ENCODE measurements at regions not wholly inside any gene's neighbourhood (a gene's known extent, or its start where the extent isn't known, plus 50 kb on each side); places are given as distances from the start of the nearest gene placed in this dataset.

DNA sequence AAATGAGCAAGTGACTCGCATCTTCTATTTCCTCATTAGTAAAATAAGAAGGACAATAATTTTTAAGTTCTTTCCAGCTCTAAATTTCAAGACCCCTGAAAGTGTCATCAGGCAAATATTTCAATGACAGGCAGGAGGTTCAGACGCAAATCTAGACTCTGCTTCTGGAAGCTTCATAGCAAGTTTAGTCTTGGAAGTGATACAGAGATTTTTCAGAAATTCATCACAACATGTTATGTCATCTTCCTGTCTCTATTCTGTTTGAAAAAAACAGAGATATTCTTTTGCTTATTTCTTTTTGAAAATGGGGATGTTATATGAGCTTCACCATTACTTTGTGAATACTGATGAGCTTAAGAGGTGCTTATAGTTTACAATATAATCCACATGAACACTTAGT, 74.0 kb downstream of the C3orf85 start:
- H3K27ac ChIP-seq = no peak overlapping the region
- ATAC-seq (no peak), DNase-seq (no peak)
- no peaks in the 10 kb centered on the region for H3K4me1 ChIP-seq
- TF ChIP-seq CTCF (IDR thresholded peaks at IDR 0.05) = no peak
- TF ChIP-seq POLR2A (IDR thresholded peaks at IDR 0.05) = no peak
- 64% methylated on average over 2 of the region's 2 CpGs for WGBS (ENCODE audit: insufficient coverage, low coverage, low lambda C conversion rate, missing lambda C conversion rate)
- intact Hi-C loops (cut with DNase I) = no loop called here
- no peak overlapping the region for H3K4me3 ChIP-seq
- H3K27me3 ChIP-seq = no peaks in the 10 kb centered on the region
- H3K36me3 ChIP-seq = no peaks in the 10 kb centered on the region
- no peaks in the 10 kb centered on the region for H3K9me3 ChIP-seq

- Histone ChIP-seq H3K27ac (no peak overlapping the region), H3K9me3 (no peaks in the 10 kb centered on the region), H3K36me3 (no peaks in the 10 kb centered on the region), H3K4me1 (no peaks in the 10 kb centered on the region), H3K4me3 (no peak overlapping the region), H3K27me3 (no peaks in the 10 kb centered on the region)
- intact Hi-C loops (cut with DNase I) = no loop called here
- TF ChIP-seq POLR2A (IDR thresholded peaks at IDR 0.05) = no peak
- ATAC-seq (no peak), DNase-seq (no peak)
- 70% methylated on average over 2 of the region's 4 CpGs for WGBS (ENCODE audit: insufficient coverage, low coverage, low lambda C conversion rate, missing lambda C conversion rate)
These were observed 75.4 kb downstream of the C3orf85 start for GRCh38 chr3:109211941-109212340.

- Histone ChIP-seq H3K36me3 (no peaks in the 10 kb centered on the region), H3K27ac (no peak overlapping the region), H3K4me3 (no peak overlapping the region), H3K9me3 (no peaks in the 10 kb centered on the region), H3K27me3 (no peaks in the 10 kb centered on the region), H3K4me1 (no peaks in the 10 kb centered on the region)
- DNase-seq (no peak), ATAC-seq (no peak)
- intact Hi-C loops (cut with DNase I) = no loop called here
- TF ChIP-seq CTCF (IDR thresholded peaks at IDR 0.05) = no peak
- no peak for TF ChIP-seq POLR2A (IDR thresholded peaks at IDR 0.05)
These were observed 76.8 kb downstream of the C3orf85 start for GRCh38 chr3:109213321-109213720.

DNA sequence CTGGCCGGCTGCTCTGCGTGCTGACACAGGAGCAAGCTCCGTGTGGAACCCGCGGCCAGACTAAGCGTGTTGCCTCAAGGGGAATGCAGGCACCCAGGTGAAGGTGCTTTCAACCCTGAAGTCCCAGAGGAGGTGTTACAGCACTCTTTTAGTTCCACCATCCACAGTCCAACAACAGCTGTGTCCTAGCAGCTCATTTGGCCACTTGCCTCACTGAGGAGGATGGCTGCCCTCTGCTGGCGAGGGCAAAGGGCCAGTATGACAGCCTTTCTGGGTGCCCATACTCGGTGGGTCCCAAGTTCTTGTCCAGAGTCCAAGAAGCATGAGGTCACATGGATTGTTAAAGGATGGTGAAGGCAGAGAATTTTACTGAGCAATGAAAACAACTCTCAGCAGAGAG, 87.8 kb downstream of the C3orf85 start:
- ATAC-seq (peak; percentile 98 to 100 (median 99)), DNase-seq (peak; percentile 70 to 81 (median 74))
- TF ChIP-seq POLR2A (IDR thresholded peaks at IDR 0.05) (no peak), CTCF (IDR thresholded peaks at IDR 0.05) (peak; percentile 65 to 83 (median 74))

DNA sequence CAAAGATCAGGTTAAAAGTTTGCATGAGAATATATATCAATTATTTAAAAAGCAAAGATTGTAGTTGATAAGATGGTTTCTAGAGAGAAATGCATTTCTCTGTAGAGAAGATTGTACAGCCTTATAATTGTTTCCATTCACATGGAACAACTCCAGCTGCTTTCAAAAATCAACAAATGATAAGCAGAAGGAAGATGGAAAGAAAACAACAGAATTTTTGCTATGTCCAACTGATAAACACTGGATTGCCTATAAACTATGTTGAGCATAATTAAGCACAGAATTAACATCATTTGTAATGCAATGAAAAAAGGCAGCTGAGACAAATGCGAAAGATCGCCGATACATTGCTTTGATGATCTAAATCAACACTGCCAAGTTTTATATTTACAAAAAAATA, 89.0 kb downstream of the C3orf85 start:
- intact Hi-C loops (cut with DNase I) = no loop called here
- 54% methylated on average over 3 of the region's 3 CpGs for WGBS (ENCODE audit: insufficient coverage, low coverage, low lambda C conversion rate, missing lambda C conversion rate)
- TF ChIP-seq POLR2A (IDR thresholded peaks at IDR 0.05) (no peak), CTCF (IDR thresholded peaks at IDR 0.05) (no peak)
- Histone ChIP-seq H3K4me3 (no peak overlapping the region), H3K27ac (no peak overlapping the region), H3K27me3 (no peaks in the 10 kb centered on the region), H3K36me3 (no peaks in the 10 kb centered on the region), H3K4me1 (no peaks in the 10 kb centered on the region), H3K9me3 (no peaks in the 10 kb centered on the region)
- ATAC-seq = no peak
- no peak for DNase-seq

More for the DNA sequence above, 87.8 kb downstream of the C3orf85 start:
- Histone ChIP-seq H3K36me3 (no peaks in the 10 kb centered on the region), H3K9me3 (no peaks in the 10 kb centered on the region), H3K4me3 (no peak overlapping the region), H3K27ac (no peak overlapping the region), H3K4me1 (no peaks in the 10 kb centered on the region), H3K27me3 (no peaks in the 10 kb centered on the region)
- intact Hi-C loops (cut with DNase I) = no loop called here
- 43% methylated on average over 4 of the region's 8 CpGs for WGBS (ENCODE audit: insufficient coverage, low coverage, low lambda C conversion rate, missing lambda C conversion rate)
